ENCODE measurements at regions not wholly inside any gene's neighbourhood (a gene's known extent, or its start where the extent isn't known, plus 50 kb on each side); places are given as distances from the start of the nearest gene placed in this dataset.
"Not testable (repeated sequence)": the region's sequence is repeated elsewhere in the genome, so short reads cannot be mapped to it uniquely, and the experiment has no call there.

GRCh38 chr1:198408716-198409115 is 131.8 kb downstream of the ATP6V1G3 start:
- no peak for DNase-seq

DNA sequence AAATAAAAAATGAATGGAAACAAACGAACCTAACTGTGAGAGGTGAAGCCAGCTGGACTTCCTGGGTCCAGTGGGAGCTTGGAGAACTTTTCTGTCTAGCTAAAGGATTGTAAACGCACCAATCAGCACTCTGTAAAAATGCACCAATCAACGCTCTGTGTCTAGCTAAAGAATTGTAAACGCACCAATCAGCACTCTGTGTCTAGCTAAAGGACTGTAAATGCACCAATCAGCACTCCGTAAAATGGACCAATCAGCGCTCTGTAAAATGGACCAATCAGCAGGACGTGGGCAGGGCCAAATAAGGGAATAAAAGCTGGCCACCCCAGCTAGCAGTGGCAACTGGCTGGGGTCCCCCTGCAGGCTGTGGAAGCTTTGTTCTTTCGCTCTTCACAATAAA is 135.8 kb downstream of the ATP6V1G3 start:
- not testable (repeated sequence) for DNase-seq

GRCh38 chr1:198400063-198400462 is 140.4 kb downstream of the ATP6V1G3 start:
- DNase-seq: no peak

DNA sequence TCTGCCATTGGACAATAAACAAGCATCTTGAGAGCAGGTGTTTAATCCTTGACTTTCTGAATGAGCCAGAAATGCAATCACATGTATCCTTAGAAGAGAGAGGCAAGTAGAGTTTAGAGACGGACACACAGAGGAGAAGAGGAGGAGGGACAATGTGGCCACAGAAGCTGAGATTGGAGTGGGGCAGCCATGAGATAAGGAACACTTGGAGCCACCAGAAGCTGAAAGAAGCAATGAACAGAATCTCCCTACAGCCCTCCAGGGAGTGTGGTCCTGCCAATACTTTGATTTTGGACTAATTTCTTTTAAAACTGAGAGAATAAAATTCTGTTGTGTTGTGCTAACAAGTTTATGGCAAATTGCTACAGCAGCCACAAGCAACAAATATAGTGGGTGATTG is 141.0 kb downstream of the ATP6V1G3 start:
- DNase-seq: no peak

DNA sequence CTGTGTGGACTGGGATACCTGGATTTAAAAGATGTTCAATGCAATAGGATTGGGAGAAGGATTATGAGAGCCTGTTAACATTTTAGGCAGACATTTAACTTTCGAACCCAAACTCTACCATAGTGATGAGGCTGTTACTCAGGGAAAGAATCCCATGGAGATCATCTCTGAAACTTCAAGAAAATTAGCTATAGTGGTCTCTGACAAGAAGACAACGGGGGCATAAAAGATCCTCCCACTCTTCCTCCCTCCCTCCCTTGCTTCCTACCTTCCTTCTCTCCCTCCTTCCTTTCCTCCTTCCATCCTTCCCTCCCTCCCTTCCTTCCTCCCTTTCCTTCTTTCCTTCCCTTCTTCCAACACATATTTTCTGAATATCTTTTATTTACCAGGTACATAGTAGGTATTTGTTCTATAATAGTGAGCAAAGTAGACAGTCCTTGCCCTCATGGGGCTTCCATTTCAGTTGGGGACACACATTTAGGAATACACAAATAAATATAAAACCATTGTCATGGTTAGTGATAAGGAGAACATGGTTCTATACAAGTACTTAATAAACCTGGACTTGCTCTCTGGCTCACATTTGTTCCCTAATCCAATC is 143.2 kb downstream of the ATP6V1G3 start:
- no peak for DNase-seq

- no peak for DNase-seq
Measured at GRCh38 chr1:198391393-198392020, 149.0 kb downstream of the ATP6V1G3 start.

GRCh38 chr1:198387587-198387986 is 152.9 kb downstream of the ATP6V1G3 start:
- DNase-seq: no peak

GRCh38 chr1:198380275-198380674 is 160.2 kb downstream of the ATP6V1G3 start:
- DNase-seq: no peak

- no peak for DNase-seq
Measured at GRCh38 chr1:198377702-198378101, 162.8 kb downstream of the ATP6V1G3 start.

DNA sequence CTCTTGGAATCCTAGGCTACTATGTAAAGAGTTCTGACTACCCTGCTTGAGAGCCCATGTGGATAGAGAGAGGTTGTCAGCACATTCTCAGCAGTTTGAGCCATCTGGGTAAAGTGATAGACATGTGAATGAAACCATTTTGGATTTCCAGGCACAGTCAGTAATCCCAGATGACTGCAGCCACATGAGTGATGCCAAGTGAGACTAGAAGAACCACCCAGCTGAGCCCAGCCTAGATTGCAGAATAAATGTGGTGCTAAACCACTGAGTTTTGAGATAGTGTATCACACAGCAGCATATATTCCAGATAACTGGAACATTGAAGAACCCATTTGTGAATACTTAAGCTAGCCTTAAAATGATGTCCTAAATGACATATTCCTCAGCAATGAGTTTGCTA is 166.2 kb downstream of the ATP6V1G3 start:
- no peak for DNase-seq

DNA sequence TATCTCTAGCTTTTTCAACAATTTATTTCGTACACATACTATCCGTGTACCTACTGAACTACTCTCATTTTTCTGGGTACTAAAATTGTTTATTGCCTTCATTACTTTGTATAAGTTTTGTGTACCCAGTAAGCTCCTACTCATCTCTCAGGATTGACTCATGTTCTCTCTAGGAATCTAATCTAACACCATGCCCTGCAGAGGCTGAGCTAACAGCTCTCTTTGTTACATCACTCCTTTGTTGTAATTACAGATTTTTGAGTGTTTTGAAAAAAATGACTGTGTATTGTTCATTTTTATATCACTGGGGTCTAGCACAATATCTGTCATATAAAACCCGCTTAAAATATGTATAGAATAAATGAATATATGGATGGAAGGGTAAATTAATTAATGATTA is 167.1 kb downstream of the ATP6V1G3 start:
- no peak for DNase-seq
